GM21526 (cell line): ENCODE measurements at regions not wholly inside any gene's neighbourhood (a gene's known extent, or its start where the extent isn't known, plus 50 kb on each side); places are given as distances from the start of the nearest gene placed in this dataset.
A peak's percentile ranks its signal among the peaks of the same experiment; 100 is the strongest.

ENCODE experiments used
- ATAC-seq: cut with Tn5 transposase; IDR thresholded peaks from one replicate; pipeline ENCODE4 v1.9.1; 2021; ENCODE audit warnings: moderate library complexity; ENCODE audit not compliant: unreplicated experiment, low FRiP score

- no peak for ATAC-seq
Measured at GRCh38 chr15:46296797-46297196, 662.0 kb downstream of the SQOR start.

- peak; percentile 91 for ATAC-seq
Measured at GRCh38 chr15:46297766-46298165, 662.9 kb downstream of the SQOR start.

GRCh38 chr15:46300716-46301115, 665.9 kb downstream of the SQOR start:
- ATAC-seq, result no peak

GRCh38 chr15:46301291-46301690, 666.5 kb downstream of the SQOR start:
- ATAC-seq, result no peak

- ATAC-seq, result no peak
Measured at GRCh38 chr15:46301826-46302225, 667.0 kb downstream of the SQOR start.

GRCh38 chr15:46304321-46304720, 669.5 kb downstream of the SQOR start:
- no peak for ATAC-seq

GRCh38 chr15:46307746-46308145, 672.9 kb downstream of the SQOR start:
- no peak for ATAC-seq

GRCh38 chr15:46309914-46310313, 675.1 kb downstream of the SQOR start:
- no peak for ATAC-seq

- peak; percentile 91 for ATAC-seq
Measured at GRCh38 chr15:46312133-46312740, 677.4 kb downstream of the SQOR start.

- ATAC-seq, result no peak
Measured at GRCh38 chr15:46315434-46315833, 680.6 kb downstream of the SQOR start.

GRCh38 chr15:46316024-46316423, 681.2 kb downstream of the SQOR start:
- ATAC-seq, result no peak

- ATAC-seq, result no peak
Measured at GRCh38 chr15:46317029-46317428, 682.2 kb downstream of the SQOR start.

- no peak for ATAC-seq
Measured at GRCh38 chr15:46322753-46323152, 687.9 kb downstream of the SQOR start.

- no peak for ATAC-seq
Measured at GRCh38 chr15:46326173-46326572, 691.3 kb downstream of the SQOR start.

- ATAC-seq, result no peak
Measured at GRCh38 chr15:46328821-46329220, 694.0 kb downstream of the SQOR start.

GRCh38 chr15:46329876-46330275, 695.0 kb downstream of the SQOR start:
- no peak for ATAC-seq

GRCh38 chr15:46331546-46331945, 696.7 kb downstream of the SQOR start:
- no peak for ATAC-seq

GRCh38 chr15:46343196-46343935, 708.5 kb downstream of the SQOR start:
- ATAC-seq, result no peak

GRCh38 chr15:46344115-46344724, 709.4 kb downstream of the SQOR start:
- ATAC-seq, result no peak

GRCh38 chr15:46344915-46345314, 710.1 kb downstream of the SQOR start:
- no peak for ATAC-seq

GRCh38 chr15:46354443-46354842, 719.6 kb downstream of the SQOR start:
- no peak for ATAC-seq

- no peak for ATAC-seq
Measured at GRCh38 chr15:46365572-46365971, 730.7 kb downstream of the SQOR start.
